Upper lobe of left lung (tissue), 4 donors: ENCODE measurements at regions not wholly inside any gene's neighbourhood (a gene's known extent, or its start where the extent isn't known, plus 50 kb on each side); places are given as distances from the start of the nearest gene placed in this dataset.

ENCODE experiments used
- EP300 ChIP-seq, 4 donors: sonication (generic); formaldehyde crosslinking; IDR thresholded peaks; one replicate each; pipeline ENCODE4 v1.5.1; 2017; ENCODE audit warnings: antibody characterized with exemption in 4 of 4, control low read depth in 2 of 4
- POLR2A ChIP-seq, 4 donors: fragments of 450-650 bp; IDR thresholded peaks; one replicate each; pipeline ENCODE4 v1.5.1; 2016 to 2017; ENCODE audit warnings: antibody characterized with exemption in 4 of 4, mild to moderate bottlenecking in 2 of 4
- TF ChIP-seq, protein P1 (sequence below), 6 experiments: fragments of 450-650 bp in 4 of 6; fragments of 200-600 bp in 2 of 6; sonication (generic) in 2 of 6; IDR thresholded peaks; one replicate each; pipeline ENCODE4 v1.5.1; 2016 to 2019; ENCODE audit warnings: antibody characterized with exemption in 6 of 6

DNA sequence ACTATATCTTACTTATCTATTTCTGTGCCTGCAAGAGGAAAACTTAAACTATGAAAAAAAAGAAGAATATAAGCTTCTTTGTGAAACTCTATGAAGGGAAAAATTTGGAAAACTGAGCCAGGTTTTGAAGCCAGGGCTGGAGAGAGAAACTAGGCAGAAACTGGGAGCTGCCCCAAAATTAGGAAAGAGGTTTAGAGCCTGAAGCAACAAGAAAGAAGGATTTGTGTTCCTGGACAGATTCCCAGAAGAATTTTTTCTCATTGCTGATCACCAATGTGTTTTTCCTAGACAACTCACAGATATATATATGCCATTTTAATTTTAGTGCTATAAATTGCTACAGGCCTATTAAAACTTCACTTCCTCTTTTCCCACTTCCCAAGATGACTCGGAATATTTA lies 245.0 kb upstream of the GEMIN8 start:
- TF ChIP-seq POLR2A (IDR thresholded peaks at IDR 0.05) (no peak), EP300 (IDR thresholded peaks at IDR 0.05) (no peak)
- TF ChIP-seq, protein P1, sequence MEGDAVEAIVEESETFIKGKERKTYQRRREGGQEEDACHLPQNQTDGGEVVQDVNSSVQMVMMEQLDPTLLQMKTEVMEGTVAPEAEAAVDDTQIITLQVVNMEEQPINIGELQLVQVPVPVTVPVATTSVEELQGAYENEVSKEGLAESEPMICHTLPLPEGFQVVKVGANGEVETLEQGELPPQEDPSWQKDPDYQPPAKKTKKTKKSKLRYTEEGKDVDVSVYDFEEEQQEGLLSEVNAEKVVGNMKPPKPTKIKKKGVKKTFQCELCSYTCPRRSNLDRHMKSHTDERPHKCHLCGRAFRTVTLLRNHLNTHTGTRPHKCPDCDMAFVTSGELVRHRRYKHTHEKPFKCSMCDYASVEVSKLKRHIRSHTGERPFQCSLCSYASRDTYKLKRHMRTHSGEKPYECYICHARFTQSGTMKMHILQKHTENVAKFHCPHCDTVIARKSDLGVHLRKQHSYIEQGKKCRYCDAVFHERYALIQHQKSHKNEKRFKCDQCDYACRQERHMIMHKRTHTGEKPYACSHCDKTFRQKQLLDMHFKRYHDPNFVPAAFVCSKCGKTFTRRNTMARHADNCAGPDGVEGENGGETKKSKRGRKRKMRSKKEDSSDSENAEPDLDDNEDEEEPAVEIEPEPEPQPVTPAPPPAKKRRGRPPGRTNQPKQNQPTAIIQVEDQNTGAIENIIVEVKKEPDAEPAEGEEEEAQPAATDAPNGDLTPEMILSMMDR (IDR thresholded peaks at IDR 0.05), result no peak
